Stimulated activated CD8-positive, alpha-beta memory T cell treated with anti-CD3 and anti-CD28 coated beads, Interleukin-4, amount 100 ng/mL, for 48 hours (primary cell): ENCODE measurements at regions not wholly inside any gene's neighbourhood (a gene's known extent, or its start where the extent isn't known, plus 50 kb on each side); places are given as distances from the start of the nearest gene placed in this dataset.
"Not testable (repeated sequence)": the region's sequence is repeated elsewhere in the genome, so short reads cannot be mapped to it uniquely, and the experiment has no call there.

Experiments used
- DNase-seq: peaks from one replicate; pipeline ENCODE4 v3.0.0-alpha.2; 2020

DNA sequence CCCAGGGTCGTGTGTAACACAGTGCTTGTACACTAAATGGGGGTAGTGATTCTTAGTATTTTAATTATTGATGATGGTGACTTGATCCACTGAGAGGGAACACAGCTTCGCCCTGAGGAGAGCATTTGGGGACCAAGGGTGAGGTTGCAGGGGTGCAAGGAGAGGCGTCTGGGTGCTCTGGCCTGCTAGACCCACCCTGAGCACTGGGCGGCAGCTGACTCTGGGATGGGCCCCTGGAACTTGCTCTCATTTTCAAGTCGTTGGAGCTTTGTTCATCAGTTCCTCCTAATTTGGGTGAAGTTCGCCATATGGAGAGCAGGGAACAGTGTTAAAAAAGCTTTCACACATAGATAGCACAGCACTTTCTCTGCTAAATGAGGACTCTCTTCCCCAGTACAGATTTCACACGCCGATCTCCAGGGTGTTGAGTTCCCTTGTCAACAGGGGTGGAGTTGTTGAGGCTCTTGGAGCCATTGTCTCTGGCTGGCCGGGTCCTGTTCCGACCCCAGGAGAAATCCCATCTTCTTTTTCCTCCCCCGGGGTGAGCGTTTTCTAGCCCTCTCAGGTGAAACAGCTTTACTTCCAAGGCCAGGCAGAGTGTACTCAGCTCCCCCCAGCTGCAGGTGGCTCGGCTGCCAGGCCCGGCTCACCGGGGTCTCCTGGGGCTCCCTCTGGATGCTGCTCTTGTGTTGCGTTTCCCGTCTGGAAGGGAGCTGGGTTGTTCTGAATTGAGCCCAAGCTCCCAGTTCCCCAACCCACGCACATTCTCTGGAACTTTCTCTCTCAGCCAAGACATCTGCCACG is 367.4 kb downstream of the RPS6KC1 start:
- DNase-seq, result no peak

DNA sequence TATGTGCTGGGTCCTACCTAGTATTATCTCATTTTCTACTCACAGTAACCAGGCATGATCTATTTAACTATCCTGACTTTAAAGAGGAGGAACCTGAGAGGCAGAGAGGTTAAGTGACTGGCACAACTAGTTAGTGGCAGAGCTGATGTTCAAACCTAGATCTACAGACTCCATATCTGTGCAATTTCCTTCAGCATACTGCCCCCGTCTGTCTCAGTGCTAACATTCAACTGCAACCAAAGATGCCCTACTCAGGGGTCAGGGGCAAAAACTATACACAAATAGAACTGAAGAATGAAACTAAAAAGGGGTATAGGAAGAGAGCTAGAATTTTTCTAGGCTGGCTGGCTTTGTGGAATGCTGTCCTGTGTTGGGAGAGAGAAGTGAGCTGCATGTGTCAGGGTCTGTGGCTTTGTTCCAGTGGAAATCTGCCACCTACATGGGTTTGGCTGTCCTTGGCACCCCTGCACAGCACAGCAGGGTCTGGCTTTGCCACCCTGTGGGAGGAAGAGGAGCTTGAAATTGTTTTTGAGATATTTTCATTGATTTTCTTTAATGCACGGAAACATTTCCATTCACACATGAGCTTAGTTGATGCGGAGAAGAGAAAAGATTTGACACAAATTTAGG is 368.5 kb downstream of the RPS6KC1 start:
- no peak for DNase-seq

DNA sequence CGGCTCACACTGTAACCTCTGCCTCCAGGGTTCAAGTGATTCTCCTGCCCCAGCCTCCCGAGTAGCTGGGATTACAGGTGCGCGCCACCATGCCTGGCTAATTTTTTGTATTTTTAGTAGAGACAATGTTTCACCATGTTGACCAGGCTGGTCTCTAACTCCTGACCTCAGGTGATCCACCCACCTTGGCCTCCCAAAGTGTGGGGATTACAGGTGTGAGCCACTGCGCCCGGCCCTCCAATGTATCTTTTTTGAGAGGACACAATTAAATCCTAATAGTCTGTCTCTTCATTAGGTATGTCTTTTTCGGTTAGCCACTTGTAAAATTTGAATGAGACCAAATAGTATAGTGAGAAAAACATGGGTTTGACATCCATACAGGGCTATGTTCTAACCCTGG is 370.1 kb downstream of the RPS6KC1 start:
- DNase-seq, result not testable (repeated sequence)

DNA sequence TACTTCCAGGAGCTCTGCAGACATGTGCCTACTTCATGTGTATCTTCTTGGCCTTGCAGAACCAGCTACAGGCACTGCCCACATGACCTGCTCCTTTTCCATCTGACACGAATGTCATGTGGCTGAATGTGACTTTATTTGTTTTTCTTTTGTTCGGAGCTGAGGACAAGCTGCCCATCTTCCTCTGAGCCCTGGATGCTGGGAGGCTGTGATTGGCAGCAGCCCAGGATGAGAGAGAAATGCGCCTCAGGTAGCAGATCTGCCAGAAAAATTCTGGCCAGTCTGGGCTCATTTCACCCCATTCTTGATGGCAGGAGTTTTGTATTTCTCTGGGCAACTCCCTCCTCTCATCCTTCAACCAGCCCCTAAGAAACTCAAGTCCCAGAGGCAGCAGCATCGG is 372.0 kb downstream of the RPS6KC1 start:
- no peak for DNase-seq

DNA sequence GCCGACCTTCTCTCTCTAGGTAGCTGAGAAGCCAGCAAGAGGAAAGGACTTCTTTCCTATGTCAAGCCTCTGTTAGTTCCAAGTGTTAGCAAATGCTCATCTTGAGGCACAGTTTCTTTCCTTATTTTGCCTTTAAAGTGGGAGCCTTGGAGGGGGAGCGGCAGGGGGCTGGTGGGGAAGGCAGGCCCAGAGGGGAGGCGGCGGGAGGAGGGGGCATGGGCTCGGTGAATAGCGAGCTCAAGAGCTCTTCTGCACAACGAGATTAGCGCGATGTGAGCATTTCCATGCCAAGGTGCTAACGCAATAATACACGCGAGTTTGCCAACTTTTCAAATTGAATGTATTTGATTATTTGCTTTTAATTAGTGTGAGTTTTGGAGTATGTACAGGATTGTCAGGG is 372.6 kb downstream of the RPS6KC1 start:
- DNase-seq, result no peak

DNA sequence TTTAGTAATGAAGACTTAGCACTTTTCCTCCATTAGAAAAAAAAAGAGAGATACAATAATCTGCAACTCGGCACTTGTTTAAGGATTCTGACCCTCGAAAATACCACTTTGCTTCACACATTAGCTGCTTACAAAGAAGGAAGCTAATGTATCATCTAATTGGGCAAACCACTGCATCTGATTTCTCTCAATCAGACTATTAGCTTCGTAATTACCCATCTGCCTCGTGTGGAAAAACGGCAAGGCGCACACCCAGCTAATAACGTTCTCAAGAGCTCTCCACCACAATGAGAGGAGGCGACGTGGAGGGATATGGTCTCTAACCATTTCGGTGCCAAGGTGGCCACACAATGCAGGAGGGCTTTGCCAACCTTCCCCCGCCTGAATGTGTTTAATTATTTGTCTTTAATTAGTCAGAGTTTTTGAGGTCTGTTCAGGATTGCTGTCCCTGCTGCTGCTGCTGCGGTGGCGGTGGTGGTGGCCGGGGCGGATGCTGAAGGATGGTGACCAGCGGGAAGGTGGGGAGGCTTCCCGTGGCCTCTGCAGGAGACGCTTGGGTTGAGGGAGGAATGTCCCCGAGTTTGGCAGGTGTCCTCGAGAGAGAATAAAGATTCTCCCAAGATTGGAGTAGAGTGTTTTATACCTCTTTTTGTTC is 374.5 kb downstream of the RPS6KC1 start:
- no peak for DNase-seq

DNA sequence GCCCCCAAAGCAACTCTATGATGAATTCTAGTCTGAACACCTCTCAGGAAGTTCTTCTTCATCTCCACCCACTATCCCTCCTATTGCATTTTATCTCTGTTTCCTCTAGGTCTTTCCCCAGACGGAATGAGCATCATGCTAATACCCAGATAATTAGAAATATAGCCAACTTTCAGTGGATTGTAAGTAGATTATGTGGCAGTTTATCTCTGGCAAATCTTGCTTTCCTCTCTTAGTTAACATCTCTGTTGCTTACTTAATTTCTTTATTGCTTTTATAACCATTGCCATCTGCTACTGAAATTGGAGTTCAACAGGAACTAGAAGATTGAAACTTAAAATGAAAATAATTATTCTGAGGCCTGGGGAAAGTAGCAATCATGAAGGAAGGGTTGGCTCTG is 378.6 kb downstream of the RPS6KC1 start:
- no peak for DNase-seq

DNA sequence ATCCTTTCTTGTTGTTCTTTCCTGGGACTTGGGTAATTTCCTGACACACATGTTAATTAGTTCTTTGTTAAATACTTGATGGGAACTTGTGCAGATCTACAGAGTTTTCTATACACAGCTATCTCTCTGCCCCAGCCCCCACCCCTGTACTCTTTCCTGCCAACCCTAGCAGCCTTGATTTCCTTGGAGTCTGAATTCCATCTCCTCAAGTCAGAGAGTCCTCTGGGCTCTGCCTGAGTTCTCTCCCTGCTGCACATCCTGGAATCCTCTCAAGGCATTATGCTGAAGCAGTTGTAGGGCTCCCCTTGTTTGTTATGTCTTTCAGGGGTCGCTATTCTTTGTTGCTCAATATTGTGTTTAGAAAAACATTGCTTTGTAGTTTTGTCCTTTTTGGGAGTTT is 384.7 kb downstream of the RPS6KC1 start:
- no peak for DNase-seq

DNA sequence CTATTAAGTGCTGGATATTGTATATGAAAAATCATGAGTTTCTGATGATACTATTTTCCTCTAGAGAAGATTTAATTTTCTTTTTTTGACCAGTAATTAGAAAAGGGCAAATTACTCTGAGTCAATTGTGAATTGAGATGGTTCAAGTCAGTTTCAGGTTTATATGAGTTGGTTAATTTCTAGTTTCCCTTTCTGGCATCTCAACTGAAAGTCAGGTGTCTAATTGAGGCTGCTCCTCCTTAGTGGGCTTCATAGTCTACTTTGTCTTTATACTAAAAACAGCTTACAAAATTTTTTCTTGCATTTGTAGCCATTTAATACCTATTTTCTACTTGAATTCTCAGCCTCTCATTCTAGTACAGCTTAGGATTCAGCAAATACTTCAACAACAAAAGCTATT is 387.3 kb downstream of the RPS6KC1 start:
- no peak for DNase-seq

DNA sequence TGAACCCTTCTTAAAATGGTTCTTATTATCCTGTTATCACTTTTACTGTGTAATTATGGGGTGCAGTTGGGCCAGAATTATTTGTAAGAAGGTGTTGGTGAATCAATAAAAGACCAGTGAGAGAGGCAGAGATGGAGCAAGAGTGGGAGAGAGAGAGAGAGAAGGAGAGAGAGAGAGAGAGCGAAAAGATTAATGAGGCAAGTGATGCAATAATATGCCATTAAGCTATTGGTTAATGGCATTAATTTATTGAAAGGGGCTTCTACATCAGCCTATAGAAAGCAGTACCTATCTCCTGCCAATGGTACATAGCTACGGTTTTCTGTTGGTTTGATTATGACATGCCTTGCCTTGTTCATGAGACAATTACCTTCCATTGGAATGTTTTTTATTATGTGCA is 388.7 kb downstream of the RPS6KC1 start:
- no peak for DNase-seq

DNA sequence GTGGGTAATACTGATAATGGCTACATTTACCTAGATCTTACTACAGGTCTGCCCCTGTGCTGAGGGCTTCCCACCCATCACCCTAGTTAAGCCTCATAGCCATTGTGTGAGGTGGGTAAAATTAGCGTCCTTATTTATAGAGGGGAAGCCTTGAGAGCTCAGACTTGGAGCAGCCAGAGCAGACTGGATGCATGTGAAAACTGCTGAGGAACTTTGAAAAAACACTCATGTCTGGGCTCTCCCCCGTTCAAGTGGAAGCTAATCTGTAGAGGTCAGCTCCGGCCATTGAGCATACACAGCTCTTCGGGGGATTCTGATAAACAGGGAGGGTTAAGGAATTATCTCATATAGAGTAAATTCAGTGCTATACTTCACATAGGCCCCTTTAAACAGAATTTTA is 389.7 kb downstream of the RPS6KC1 start:
- no peak for DNase-seq

DNA sequence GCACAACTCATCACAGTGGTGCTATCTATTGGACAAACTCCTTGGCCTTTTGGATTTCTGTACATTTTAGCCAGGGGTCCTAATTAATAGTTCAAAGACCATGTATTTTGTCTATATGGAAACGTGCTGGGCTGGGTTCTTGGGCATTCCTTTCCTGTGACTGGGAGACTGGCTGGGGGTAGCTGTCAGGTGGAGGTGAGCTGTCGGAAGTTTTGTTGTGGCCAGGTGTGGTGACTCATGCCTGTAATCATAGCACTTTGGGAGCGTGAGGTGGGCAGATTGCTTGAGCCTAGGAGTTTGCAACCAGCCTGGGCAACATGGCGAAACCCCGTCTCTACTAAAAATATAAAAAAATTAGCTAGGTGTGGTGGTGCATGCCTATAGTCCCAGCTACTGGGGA is 392.4 kb downstream of the RPS6KC1 start:
- DNase-seq, result no peak

DNA sequence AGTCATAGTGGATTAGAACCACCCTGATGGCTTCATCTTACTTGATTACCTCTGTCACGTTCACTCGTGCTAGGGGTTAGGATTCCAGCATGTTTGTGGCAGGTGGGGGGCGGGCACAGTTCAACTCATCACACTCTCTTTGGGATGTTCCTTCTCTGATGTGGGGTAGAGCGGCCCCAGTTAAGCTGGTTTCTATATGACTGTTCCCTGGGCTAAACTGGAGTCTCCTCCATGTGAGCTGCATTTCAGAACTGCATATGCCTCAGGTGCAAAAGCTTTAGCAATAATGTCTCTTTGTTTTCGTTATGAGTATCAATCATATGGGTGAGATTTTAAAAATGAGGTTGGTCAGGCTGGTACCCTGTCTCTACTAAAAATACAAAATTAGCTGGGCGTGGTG is 393.2 kb downstream of the RPS6KC1 start:
- DNase-seq, result no peak

DNA sequence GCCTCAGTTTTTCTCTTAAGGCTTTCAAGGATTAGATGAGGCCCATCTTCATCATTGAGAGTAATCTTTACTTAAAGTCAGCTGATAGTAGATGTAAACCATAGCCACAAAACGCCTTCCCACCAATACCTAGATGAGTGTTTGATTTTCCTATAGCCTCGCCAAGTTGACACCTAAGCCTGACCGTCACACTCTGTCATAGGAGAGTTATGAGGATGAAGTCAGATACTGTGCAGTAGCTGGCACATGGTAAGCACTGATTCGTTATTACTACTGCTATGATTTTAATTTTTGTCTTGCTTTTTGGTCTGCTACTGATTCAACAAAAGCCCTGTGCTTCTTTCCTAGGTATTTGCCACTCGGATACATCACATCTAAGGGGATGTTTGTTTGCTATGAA is 395.5 kb downstream of the RPS6KC1 start:
- no peak for DNase-seq

DNA sequence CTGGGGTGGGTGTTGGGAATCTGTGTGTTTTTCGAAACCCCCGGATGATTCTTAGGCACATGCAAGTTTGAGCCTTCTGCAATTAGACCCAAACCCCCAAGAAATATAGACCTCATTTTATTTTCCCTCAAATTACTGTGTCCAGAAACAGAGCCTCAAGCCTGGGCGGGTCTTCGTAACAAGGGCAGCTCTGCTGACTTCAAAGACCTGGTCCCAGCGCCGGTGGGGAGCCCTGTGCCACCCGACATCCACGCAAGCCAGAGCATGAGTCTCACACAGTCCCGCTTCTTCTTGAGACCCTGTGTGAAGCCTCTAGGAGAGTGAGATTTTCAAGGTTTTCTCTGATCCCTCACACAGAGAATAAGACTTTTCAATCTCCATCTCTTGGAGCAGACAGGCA is 397.3 kb downstream of the RPS6KC1 start:
- no peak for DNase-seq

DNA sequence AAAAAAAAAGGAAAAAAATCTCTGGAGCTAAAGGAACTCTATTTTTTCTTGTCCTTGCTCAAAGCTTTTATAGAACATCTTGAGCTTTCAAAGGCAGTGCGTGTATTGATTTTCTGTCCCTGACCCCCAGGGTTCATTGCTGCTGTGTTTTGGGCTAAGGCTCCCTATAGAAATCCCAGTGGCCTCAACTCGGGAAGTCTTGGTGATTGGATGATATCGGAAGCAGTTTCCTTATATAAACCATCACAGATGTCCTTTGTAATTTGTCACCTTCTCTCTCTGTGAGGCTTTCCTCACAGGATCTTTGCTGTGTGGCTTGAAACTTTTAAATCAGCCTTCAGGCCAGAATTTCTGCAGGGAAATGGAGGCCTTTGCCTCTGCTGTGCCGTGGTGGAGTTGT is 397.7 kb downstream of the RPS6KC1 start:
- DNase-seq, result no peak

DNA sequence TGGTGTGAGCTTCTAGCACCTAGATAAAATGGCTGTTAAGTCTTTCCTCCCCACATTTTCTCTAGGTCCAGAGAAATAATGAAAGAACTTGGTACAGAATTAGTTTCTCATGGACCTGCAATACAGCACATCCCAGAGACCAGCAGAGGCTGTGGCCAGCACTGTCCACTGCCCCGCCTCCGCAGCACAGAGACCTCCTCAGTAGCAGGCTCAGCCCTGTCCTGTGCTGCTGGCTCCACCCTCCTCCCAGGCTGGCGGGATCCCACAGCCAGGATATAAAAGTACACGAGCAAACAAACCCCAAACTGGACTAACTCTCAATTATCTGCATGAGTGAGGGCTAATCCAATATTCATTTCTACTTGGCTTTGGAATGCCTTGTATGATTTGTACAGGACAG is 401.5 kb downstream of the RPS6KC1 start:
- DNase-seq, result no peak

DNA sequence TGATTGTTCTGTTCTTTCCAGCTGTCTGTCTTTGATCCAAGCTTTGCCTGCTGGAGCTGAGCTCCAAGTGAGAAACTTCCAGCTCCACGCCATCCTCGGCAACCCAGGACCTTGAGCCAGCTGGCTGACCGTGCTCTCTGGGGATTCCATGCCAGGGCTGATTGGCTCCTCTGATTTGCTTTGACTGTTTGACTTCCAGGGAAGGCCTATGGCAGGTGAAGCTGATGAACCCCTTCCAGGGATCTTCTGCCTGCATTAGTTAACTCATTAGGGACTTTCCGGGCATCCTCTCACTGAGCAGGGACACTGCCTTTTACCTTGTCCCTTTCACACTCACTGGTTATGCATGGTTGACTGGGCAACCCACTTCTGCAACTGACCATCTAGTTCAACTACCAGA is 406.1 kb downstream of the RPS6KC1 start:
- no peak for DNase-seq

DNA sequence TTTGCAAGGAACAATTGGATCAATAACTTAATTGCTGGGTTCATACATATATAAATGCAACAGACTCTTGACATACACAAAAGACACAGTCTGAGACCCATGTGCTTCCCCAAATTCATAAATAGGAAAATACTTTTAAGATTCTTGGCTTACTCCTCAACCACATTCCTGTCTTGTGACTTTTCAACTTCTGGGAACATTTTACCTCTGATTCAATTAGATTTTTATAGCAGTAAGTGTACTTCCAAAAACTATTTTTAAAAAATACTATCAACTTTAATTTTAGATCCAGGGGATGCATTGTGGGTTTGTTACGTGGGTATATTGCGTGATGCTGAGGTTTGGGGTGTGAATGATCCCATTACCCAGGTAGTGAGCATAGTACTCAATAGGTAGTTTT is 406.7 kb downstream of the RPS6KC1 start:
- no peak for DNase-seq

DNA sequence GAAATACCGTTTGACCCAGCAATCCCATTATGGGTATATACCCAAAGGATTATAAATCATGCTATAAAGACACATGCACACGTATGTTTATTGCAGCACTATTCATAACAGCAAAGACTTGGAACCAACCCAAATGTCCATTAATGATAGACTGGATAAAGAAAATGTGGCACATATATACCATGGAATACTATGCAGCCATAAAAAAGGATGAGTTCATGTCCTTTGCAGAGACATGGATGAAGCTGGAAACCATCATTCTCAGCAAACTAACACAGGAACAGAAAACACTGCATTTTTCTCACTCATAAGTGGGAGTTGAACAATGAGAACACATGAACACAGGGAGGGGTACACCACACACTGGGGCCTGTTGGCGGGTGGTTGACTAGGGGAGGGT is 411.3 kb downstream of the RPS6KC1 start:
- DNase-seq, result not testable (repeated sequence)

DNA sequence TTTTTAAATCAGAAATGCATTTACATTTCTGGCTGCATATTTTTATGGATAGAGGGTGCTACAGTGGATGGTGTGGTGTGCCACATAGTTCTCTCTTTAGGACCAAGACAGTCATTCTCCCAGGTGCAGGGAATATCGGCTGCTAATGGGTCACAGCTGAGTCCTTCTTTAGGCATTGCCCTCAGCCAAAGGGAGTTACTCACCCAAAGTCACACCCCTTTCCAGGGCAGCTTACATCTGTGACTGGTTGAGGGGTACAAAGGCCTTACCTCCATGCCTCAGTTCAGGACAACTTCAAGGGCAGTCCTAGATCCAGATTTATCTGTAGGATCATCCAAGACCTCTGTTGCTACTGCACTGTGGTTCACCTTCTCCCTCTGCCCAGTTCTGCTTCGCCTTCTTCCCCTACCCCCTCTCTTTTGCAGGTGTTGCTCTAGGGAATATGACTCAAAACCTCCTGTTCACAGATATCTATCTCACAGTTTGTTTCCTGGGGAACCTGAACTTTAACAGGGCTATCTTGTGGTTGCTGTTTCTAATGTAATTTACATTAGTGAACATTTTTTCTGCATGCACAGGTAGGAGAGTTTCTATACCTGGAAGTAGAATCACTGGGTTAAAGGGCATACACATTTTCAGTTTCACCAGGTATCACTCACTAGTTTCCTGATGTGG is 413.9 kb downstream of the RPS6KC1 start:
- no peak for DNase-seq

DNA sequence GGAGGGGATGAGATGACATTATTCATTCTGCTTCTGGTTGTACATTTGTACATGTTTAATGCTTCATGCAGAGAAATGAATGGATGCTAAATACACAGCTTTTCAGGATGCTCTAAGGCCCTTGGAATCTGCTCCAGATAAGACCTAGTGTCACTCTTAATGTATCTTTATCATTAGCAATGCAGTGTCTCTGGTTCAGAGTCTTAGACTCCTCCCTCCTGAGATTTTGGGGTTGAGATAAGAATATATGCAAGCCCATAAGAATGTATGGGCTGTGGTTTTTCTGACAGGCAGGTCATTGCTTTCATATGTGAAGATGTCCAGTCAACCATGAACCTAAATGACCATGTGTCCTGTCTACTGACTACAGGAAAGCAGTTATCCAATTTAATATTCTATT is 415.5 kb downstream of the RPS6KC1 start:
- DNase-seq, result no peak

DNA sequence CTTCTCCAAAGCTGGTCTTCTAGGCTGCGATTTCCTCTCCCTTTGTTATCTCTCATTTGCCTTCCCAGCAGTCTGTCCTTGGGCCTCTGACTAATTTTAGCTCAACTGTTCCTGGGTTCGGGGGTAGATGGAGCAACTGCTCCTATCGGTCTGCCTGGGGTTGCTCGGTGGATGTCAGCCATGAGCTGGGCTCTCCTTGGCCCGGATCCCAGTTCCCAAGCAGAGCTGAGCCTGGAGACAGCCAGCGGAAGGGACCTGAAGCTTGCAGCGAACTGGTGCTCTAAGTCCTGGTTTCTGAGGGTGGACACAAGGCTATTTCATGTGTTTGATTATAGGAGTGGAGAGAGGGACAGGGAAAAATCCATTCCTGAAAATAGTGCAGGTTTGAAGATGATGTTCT is 423.0 kb downstream of the RPS6KC1 start:
- DNase-seq, result no peak

DNA sequence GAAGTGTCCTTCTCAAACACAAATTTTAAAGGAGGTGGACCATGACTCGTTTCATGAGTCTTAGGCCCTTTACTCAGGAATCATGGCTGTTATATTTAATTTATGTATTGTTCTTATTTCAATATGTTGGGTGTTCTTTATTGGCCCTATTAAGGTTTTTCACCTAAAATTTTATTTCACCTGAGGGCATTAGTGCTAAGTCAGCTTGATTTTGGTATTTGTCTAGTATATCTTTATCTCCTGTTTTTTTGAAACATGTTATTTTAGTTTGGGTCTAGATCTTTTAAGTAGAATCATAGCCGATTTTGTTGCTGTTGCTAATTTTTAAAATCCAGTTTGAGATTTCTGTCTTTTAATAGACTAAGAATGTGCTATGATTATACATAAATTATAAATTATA is 430.4 kb downstream of the RPS6KC1 start:
- no peak for DNase-seq
